EH (cell line): ENCODE measurements at regions not wholly inside any gene's neighbourhood (a gene's known extent, or its start where the extent isn't known, plus 50 kb on each side); places are given as distances from the start of the nearest gene placed in this dataset.
A peak's percentile ranks its signal among the peaks of the same experiment; 100 is the strongest.
"Not testable (repeated sequence)": the region's sequence is repeated elsewhere in the genome, so short reads cannot be mapped to it uniquely, and the experiment has no call there.

Experiments
- DNase-seq: peaks from one replicate; pipeline ENCODE4 v3.0.0-alpha.2; 2015; ENCODE audit warnings: low read depth

GRCh38 chr11:122202161-122202950, 86.3 kb upstream of the BLID start:
- peak; percentile 86 for DNase-seq

- no peak for DNase-seq
Observed at GRCh38 chr11:122201106-122201505, 85.1 kb upstream of the BLID start.

GRCh38 chr11:122199661-122200060, 83.6 kb upstream of the BLID start:
- DNase-seq: no peak

- peak; percentile 62 for DNase-seq
Observed at GRCh38 chr11:122198291-122198983, 82.4 kb upstream of the BLID start.

GRCh38 chr11:122197066-122197987, 81.3 kb upstream of the BLID start:
- DNase-seq: peak; percentile 99

- DNase-seq: no peak
Observed at GRCh38 chr11:122195790-122196189, 79.8 kb upstream of the BLID start.

- DNase-seq: not testable (repeated sequence)
Observed at GRCh38 chr11:122193881-122194480, 78.0 kb upstream of the BLID start.

- no peak for DNase-seq
Observed at GRCh38 chr11:122193457-122193856, 77.4 kb upstream of the BLID start.

- DNase-seq: peak; percentile 74
Observed at GRCh38 chr11:122192634-122193255, 76.7 kb upstream of the BLID start.

- DNase-seq: no peak
Observed at GRCh38 chr11:122190768-122191167, 74.8 kb upstream of the BLID start.

GRCh38 chr11:122189229-122189628, 73.2 kb upstream of the BLID start:
- peak; percentile 98 for DNase-seq

- DNase-seq: no peak
Observed at GRCh38 chr11:122187373-122188165, 71.6 kb upstream of the BLID start.

GRCh38 chr11:122186439-122187080, 70.5 kb upstream of the BLID start:
- DNase-seq: peak; percentile 98

GRCh38 chr11:122183933-122184332, 67.9 kb upstream of the BLID start:
- no peak for DNase-seq

GRCh38 chr11:122181893-122182292, 65.9 kb upstream of the BLID start:
- no peak for DNase-seq

GRCh38 chr11:122181372-122181771, 65.4 kb upstream of the BLID start:
- no peak for DNase-seq

- peak; percentile 99 for DNase-seq
Observed at GRCh38 chr11:122179961-122180834, 64.2 kb upstream of the BLID start.

GRCh38 chr11:122178795-122179194, 62.8 kb upstream of the BLID start:
- DNase-seq: peak; percentile 55

GRCh38 chr11:122177238-122177637, 61.2 kb upstream of the BLID start:
- DNase-seq: no peak
